Neural progenitor cell (in vitro differentiated cells): ENCODE measurements at regions not wholly inside any gene's neighbourhood (a gene's known extent, or its start where the extent isn't known, plus 50 kb on each side); places are given as distances from the start of the nearest gene placed in this dataset.

Experiments
- EZH2 ChIP-seq: fragments of 200-600 bp; sonication (generic); IDR thresholded peaks from 2 replicates; pipeline ENCODE4 v1.6.1; 2017; ENCODE audit warnings: antibody characterized with exemption, mild to moderate bottlenecking, moderate library complexity
- EZH2phosphoT487 ChIP-seq: fragments of 200-600 bp; sonication (generic); IDR thresholded peaks from 2 replicates; pipeline ENCODE4 v1.6.1; 2017; ENCODE audit warnings: antibody characterized with exemption
- TF ChIP-seq, protein P1 (sequence below): fragments of 200-600 bp; sonication (generic); IDR thresholded peaks from 2 replicates; pipeline ENCODE4 v1.5.1; 2017; ENCODE audit warnings: antibody characterized with exemption, mild to moderate bottlenecking

DNA sequence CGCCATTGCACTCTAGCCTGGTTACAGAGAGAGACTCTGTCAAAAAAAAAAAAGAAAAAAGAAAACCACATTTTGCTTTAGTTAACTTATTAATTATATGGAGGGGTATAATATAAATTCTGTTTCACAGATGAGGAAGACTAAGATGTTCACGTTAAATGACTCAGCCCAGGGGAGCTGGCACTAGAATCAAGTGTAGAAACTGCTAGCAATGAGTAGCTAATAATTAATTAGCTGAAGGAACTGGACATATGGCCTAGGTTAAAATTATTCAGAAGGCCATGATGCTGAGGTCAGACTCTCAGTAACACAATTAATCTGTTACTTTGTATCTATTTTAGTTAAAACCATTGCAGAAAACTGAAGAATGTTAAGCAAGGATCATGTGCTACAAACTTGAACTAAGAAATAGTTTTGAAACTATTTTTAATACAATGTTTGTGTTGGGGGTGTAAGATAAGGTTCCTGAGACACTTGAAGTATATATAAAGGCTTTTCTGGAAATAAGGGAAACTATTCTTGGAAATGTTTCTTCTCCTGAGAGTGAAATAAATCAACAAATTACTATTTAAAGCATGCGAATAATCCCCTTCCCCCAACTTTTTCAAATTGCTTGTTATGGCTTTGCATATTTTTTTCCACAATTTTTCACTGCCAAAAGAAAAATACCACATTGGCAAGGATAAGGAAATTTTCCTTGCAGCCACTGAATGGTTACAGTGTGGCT lies 589.3 kb downstream of the SOX5 start:
- TF ChIP-seq, protein P1, sequence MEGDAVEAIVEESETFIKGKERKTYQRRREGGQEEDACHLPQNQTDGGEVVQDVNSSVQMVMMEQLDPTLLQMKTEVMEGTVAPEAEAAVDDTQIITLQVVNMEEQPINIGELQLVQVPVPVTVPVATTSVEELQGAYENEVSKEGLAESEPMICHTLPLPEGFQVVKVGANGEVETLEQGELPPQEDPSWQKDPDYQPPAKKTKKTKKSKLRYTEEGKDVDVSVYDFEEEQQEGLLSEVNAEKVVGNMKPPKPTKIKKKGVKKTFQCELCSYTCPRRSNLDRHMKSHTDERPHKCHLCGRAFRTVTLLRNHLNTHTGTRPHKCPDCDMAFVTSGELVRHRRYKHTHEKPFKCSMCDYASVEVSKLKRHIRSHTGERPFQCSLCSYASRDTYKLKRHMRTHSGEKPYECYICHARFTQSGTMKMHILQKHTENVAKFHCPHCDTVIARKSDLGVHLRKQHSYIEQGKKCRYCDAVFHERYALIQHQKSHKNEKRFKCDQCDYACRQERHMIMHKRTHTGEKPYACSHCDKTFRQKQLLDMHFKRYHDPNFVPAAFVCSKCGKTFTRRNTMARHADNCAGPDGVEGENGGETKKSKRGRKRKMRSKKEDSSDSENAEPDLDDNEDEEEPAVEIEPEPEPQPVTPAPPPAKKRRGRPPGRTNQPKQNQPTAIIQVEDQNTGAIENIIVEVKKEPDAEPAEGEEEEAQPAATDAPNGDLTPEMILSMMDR = no peak
- no peak for TF ChIP-seq EZH2
- TF ChIP-seq EZH2phosphoT487 = no peak
